T-helper 1 cell (primary cell): ENCODE measurements at regions not wholly inside any gene's neighbourhood (a gene's known extent, or its start where the extent isn't known, plus 50 kb on each side); places are given as distances from the start of the nearest gene placed in this dataset.
"Not testable (repeated sequence)": the region's sequence is repeated elsewhere in the genome, so short reads cannot be mapped to it uniquely, and the experiment has no call there.

ENCODE experiments used
- DNase-seq, 5 donors: peaks; one replicate each; pipeline ENCODE4 v3.0.0-alpha.2; 2012 to 2020

- no peak for DNase-seq
These were observed 186.0 kb upstream of the EPHA4 start for GRCh38 chr2:221758076-221758475.

GRCh38 chr2:221753401-221753800, 181.3 kb upstream of the EPHA4 start:
- no peak for DNase-seq

DNA sequence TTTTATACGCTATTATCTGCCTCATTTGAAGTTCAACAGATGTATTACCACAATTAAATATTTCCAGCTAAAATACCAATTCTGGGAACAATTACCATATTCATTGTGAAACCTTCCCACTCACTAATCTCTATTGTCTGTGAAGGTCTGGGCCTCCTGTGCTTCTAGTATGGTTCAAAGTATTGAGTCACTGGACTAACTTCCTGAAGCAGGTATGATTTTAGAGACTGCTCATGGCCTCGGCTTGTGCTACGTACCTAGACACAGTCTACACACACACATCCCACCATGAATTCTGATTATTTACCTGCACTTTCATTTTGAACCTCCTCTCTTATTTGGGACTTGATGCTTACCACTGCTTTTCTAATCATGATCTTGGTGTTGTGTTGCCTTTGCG, 180.7 kb upstream of the EPHA4 start:
- no peak for DNase-seq

- DNase-seq: no peak
These were observed 178.2 kb upstream of the EPHA4 start for GRCh38 chr2:221750316-221750715.

GRCh38 chr2:221747289-221747972, 175.3 kb upstream of the EPHA4 start:
- DNase-seq: no peak

DNA sequence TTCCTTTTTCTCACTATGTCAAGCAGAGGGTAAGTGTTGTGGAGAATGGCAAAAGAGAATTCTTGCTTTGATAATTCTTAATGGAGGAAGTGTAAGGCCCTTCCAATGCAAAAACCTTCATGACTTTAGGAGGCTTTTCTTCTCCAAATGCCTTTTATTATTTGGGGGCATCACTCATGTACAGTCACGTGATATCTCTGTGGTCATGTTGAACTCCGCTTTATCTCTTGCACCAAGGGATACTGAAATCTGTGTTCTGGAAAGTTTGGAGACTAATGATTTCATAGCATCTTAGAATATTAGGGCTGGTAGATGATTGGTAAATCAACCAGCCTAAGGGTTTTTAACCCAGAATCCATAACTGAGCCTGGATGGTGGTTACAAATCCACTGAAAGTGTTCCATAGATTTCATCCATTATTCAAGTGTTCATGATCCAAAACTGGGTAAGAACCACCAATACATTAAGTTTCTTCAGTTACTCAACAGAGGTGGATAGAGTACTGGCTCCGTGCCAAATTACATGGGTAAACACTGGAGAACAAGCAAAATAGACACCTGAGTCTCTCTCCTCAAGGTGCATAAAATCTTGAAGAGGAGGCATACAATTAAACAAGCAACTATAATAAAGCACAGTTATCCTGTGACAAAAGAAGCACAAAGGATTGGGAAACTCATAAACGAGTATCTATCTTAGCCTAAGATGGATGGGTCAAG, 169.6 kb upstream of the EPHA4 start:
- DNase-seq: no peak

DNA sequence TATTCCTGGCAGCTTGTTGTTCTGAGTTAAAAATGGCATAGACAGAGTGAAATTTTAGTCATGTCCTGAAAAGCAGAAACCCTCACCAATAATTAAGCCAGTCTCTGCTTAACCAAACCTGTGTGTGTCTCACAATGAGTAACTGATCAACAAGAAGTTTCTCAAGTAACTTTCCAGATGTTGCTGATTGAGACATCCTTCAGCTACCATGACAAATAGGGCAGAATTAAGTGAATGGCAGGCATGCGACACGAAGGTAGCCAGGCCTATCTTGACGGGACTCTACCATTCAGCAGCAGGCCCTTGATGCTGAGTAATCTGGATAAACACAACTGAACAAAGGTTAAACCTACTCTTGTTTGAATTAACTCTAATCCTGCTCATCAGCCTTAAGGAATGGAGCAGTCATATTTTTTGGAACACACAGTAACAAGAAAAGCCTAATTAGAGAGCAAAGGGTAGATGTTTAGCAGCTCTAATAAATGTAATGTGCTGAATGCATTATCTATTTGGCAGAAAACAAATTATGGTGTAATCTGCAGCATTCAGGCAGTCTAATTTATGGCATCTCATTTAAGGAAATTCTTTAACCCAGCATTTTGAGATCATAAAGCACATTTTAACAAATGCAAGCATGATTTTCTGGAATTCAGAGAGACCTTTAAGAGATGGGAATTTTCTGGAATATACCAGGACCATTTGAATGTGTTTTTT, 159.5 kb upstream of the EPHA4 start:
- no peak for DNase-seq

GRCh38 chr2:221726894-221727513, 154.9 kb upstream of the EPHA4 start:
- DNase-seq: no peak

DNA sequence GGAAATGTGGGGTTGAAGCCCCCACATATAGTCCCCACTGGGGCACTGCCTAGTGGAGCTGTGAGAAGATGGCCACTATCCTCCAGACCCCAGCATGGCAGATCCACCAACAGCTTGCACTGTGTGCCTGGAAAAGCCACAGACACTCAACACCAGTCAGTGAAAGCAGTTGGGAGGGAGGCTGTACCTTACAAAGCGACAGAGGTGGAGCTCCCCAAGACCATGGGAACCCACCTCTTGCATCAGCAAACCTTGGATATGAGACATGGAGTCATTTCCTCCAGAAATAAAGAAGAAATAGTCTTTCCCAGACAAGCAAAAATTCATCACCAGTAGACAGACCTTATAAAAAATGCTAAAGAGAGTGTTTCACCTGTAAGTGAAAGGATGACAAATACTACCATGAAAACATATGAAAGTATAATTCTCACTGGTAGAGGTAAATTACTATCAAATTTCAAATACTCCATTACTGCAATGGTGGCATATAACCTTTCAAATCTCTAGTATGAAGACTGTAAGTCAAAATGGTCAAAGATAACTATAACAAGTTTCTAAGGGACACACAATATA, 152.6 kb upstream of the EPHA4 start:
- DNase-seq: no peak

GRCh38 chr2:221724117-221724516, 152.0 kb upstream of the EPHA4 start:
- DNase-seq: not testable (repeated sequence)

- DNase-seq: no peak
These were observed 144.6 kb upstream of the EPHA4 start for GRCh38 chr2:221716426-221717303.

- no peak for DNase-seq
These were observed 143.6 kb upstream of the EPHA4 start for GRCh38 chr2:221715523-221716247.

DNA sequence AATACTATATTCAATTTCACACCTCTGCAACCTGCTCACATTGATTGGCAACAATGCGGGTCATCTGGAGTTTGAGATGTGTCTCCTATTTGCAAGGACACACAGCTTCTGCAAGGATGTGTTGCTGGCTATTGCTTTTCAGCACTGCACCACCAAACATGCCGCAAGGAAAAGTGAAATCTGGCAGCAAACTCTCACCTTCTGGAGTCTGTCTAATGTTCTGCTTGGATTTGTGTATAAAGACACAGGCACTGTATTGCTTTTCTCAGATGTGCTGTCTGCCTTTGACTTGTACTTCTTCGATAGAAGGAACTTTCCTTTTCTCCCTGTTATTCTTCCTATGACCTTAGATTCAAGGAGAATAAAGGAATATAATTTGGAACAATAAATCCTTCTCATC, 138.6 kb upstream of the EPHA4 start:
- no peak for DNase-seq

GRCh38 chr2:221708902-221709301, 136.8 kb upstream of the EPHA4 start:
- no peak for DNase-seq

DNA sequence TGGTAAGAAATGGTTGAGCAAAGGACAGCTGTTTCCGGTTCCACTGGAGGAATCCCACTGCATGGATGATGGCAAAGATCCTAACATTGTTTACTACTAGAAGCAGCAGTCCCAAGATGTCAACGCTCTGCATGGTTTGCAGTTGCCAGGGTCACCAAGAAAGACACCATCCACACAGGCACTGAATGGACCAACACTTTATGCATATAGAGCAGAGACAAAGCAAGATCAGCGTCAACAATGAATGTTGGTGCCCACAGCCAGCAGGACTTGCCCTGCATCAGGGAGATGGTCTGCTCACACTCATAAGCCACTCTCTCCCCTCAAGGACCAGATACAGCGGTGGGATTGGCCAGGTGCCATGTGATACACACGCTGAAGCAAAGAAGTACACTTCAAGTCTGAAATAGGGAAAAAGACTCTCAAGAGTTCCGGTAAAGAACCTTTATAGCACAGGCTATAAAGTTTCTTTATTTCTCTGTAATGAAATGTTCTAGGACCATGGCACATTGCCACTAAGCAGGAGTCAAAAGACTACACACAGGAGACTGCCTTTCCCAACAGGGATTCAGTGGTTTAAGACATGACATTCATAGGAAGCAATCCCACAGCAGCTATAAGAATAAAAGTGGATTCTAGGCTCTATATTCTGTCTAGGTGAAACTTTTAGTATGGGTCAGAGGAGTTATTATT, 133.2 kb upstream of the EPHA4 start:
- DNase-seq: no peak

- DNase-seq: no peak
These were observed 132.3 kb upstream of the EPHA4 start for GRCh38 chr2:221704442-221704841.

GRCh38 chr2:221693365-221693764, 121.3 kb upstream of the EPHA4 start:
- DNase-seq: no peak

- no peak for DNase-seq
These were observed 119.5 kb upstream of the EPHA4 start for GRCh38 chr2:221691571-221691970.

GRCh38 chr2:221689140-221689539, 117.0 kb upstream of the EPHA4 start:
- DNase-seq: no peak

DNA sequence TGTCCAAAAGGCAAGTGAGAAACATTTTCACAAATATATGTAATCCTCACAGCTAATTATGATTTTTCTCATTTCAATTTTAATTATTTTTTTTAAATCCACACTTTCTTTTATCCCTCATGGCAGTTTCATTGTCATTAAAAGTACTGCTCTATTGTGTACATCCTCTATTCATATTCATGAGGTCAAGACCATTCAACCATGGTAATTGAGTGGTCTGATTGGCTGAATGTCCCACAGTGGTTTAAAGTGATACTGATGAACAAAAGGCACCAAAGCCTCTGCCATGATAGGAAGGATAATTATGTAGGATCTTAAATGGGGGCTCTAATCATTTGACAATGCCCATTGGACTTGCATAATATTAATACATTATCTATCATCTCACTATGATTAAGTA, 108.4 kb upstream of the EPHA4 start:
- no peak for DNase-seq

- DNase-seq: no peak
These were observed 105.6 kb upstream of the EPHA4 start for GRCh38 chr2:221677688-221678087.
